GM23338 (cell line): ENCODE measurements at regions not wholly inside any gene's neighbourhood (a gene's known extent, or its start where the extent isn't known, plus 50 kb on each side); places are given as distances from the start of the nearest gene placed in this dataset.

Experiments used
- ATAC-seq: fragments of 200-7000 bp; cut with Tn5 transposase; 3 replicates; pipeline ENCODE4 v1.9.1; 2020
- DNase-seq: peaks from one replicate; pipeline ENCODE4 v3.0.0-alpha.2; 2015; ENCODE audit warnings: low spot score
- H2AFZ ChIP-seq: fragments of 200-600 bp; sonication (generic); 2 replicates; pipeline ENCODE4 v1.8.0; 2016; ENCODE audit warnings: antibody characterized with exemption, mild to moderate bottlenecking, moderate library complexity
- H3F3A ChIP-seq: fragments of 200-600 bp; sonication (generic); replicated peaks from 2 replicates; pipeline ENCODE4 v1.8.0; 2017; ENCODE audit warnings: antibody characterized with exemption, mixed run types, low read depth
- H3K27ac ChIP-seq: fragments of 200-600 bp; sonication (generic); 2 replicates; pipeline ENCODE4 v1.6.1; 2016; ENCODE audit warnings: low read depth
- H3K27me3 ChIP-seq: fragments of 200-600 bp; sonication (generic); 2 replicates; pipeline ENCODE4 v1.8.0; 2016; ENCODE audit warnings: mild to moderate bottlenecking, mixed run types, moderate library complexity; ENCODE audit not compliant: insufficient read depth
- H3K36me3 ChIP-seq: fragments of 200-600 bp; sonication (generic); 2 replicates; pipeline ENCODE4 v1.8.0; 2016; ENCODE audit warnings: mild to moderate bottlenecking; ENCODE audit not compliant: insufficient read depth
- H3K4me1 ChIP-seq: fragments of 200-600 bp; sonication (generic); 2 replicates; pipeline ENCODE4 v1.8.0; 2016; ENCODE audit warnings: mild to moderate bottlenecking, moderate library complexity; ENCODE audit not compliant: insufficient read depth
- H3K4me2 ChIP-seq: fragments of 200-600 bp; sonication (generic); 2 replicates; pipeline ENCODE4 v1.7.1; 2017; ENCODE audit warnings: mixed run types
- H3K4me3 ChIP-seq: fragments of 200-600 bp; sonication (generic); 2 replicates; pipeline ENCODE4 v1.6.1; 2016; ENCODE audit warnings: mixed run types
- H3K79me2 ChIP-seq: fragments of 200-600 bp; sonication (generic); replicated peaks from 2 replicates; pipeline ENCODE4 v1.8.0; 2017; ENCODE audit warnings: mild to moderate bottlenecking; ENCODE audit not compliant: insufficient read depth
- H3K9me2 ChIP-seq: fragments of 200-600 bp; sonication (generic); 2 replicates; pipeline ENCODE4 v1.8.0; 2017; ENCODE audit not compliant: insufficient read depth
- H4K20me1 ChIP-seq: fragments of 200-600 bp; sonication (generic); replicated peaks from 2 replicates; pipeline ENCODE4 v1.8.0; 2017; ENCODE audit warnings: mild to moderate bottlenecking; ENCODE audit not compliant: insufficient read depth
- H3K27ac Mint-ChIP-seq: 2 replicates; pipeline ENCODE4 v1.8.0; 2020; ENCODE audit warnings: inconsistent platforms, mild to moderate bottlenecking, moderate library complexity, mixed read lengths
- H3K27me3 Mint-ChIP-seq: 3 replicates; pipeline ENCODE4 v1.8.0; 2022; ENCODE audit warnings: low read depth, mild to moderate bottlenecking, moderate library complexity, mixed read lengths, inconsistent platforms; ENCODE audit not compliant: insufficient read depth, poor library complexity
- H3K36me3 Mint-ChIP-seq: 3 replicates; pipeline ENCODE4 v1.8.0; 2021; ENCODE audit warnings: low read depth, mild to moderate bottlenecking, inconsistent platforms, moderate library complexity, mixed read lengths
- H3K4me1 Mint-ChIP-seq: 3 replicates; pipeline ENCODE4 v1.8.0; 2020; ENCODE audit warnings: mild to moderate bottlenecking, inconsistent platforms, mixed read lengths
- H3K4me3 Mint-ChIP-seq: 3 replicates; pipeline ENCODE4 v1.8.0; 2021; ENCODE audit warnings: moderate library complexity, mild to moderate bottlenecking, inconsistent platforms, mixed read lengths
- H3K9me3 Mint-ChIP-seq: 3 replicates; pipeline ENCODE4 v1.8.0; 2020; ENCODE audit warnings: moderate library complexity, mild to moderate bottlenecking, inconsistent platforms, mixed read lengths
- CREB1 ChIP-seq: fragments of 250-450 bp; sonication (Bioruptor Pico); IDR thresholded peaks from 2 replicates; pipeline ENCODE4 v1.5.0; 2020; ENCODE audit warnings: low read depth, mild to moderate bottlenecking, moderate library complexity
- CTCF ChIP-seq, 2 experiments: fragments of 200-600 bp in 1 of 2; sonication (generic) in 1 of 2; conservative IDR thresholded peaks; 2 replicates each; pipeline versions ENCODE4 v1.5.1 to v1.6.1; 2016 to 2017; ENCODE audit warnings: antibody characterized with exemption in 2 of 2, low read depth in 2 of 2, mild to moderate bottlenecking in 2 of 2, moderate library complexity in 1 of 2
- ETS1 ChIP-seq: IDR thresholded peaks from 2 replicates; pipeline ENCODE4 v1.6.1; 2016; ENCODE audit warnings: antibody characterized with exemption
- EZH2 ChIP-seq: fragments of 200-600 bp; sonication (generic); IDR thresholded peaks from one replicate; pipeline ENCODE4 v1.8.0; 2017; ENCODE audit warnings: antibody characterized with exemption, mild to moderate bottlenecking, low read depth; ENCODE audit not compliant: unreplicated experiment
- EZH2phosphoT487 ChIP-seq: fragments of 200-600 bp; sonication (generic); IDR thresholded peaks from one replicate; pipeline ENCODE4 v1.8.1; 2018; ENCODE audit warnings: antibody characterized with exemption; ENCODE audit not compliant: unreplicated experiment
- JUNB ChIP-seq: IDR thresholded peaks from one replicate; pipeline ENCODE4 v1.6.1; 2016; ENCODE audit warnings: antibody characterized with exemption; ENCODE audit not compliant: unreplicated experiment
- NANOG ChIP-seq: IDR thresholded peaks from 2 replicates; pipeline ENCODE4 v1.6.1; 2016; ENCODE audit warnings: antibody characterized with exemption, borderline replicate concordance
- STAT1 ChIP-seq: IDR thresholded peaks from one replicate; pipeline ENCODE4 v1.6.1; 2016; ENCODE audit warnings: antibody characterized with exemption; ENCODE audit not compliant: unreplicated experiment
- ZNF114 ChIP-seq: fragments of 250-450 bp; sonication (Bioruptor Pico); IDR thresholded peaks from 2 replicates; pipeline ENCODE4 v1.5.0; 2020; ENCODE audit warnings: mild to moderate bottlenecking, moderate library complexity
- ZNF331 ChIP-seq: fragments of 250-450 bp; sonication (Bioruptor Pico); IDR thresholded peaks from 2 replicates; pipeline ENCODE4 v1.5.0; 2020; ENCODE audit warnings: low read depth, mild to moderate bottlenecking, moderate library complexity
- TF ChIP-seq, protein P1 (sequence below): fragments of 250-450 bp; sonication (Bioruptor Pico); IDR thresholded peaks from 2 replicates; pipeline ENCODE4 v1.5.0; 2020; ENCODE audit warnings: mild to moderate bottlenecking, moderate library complexity

GRCh38 chr1:95431235-95431634 is 197.2 kb downstream of the RWDD3 start (continued):
- TF ChIP-seq, protein P1, sequence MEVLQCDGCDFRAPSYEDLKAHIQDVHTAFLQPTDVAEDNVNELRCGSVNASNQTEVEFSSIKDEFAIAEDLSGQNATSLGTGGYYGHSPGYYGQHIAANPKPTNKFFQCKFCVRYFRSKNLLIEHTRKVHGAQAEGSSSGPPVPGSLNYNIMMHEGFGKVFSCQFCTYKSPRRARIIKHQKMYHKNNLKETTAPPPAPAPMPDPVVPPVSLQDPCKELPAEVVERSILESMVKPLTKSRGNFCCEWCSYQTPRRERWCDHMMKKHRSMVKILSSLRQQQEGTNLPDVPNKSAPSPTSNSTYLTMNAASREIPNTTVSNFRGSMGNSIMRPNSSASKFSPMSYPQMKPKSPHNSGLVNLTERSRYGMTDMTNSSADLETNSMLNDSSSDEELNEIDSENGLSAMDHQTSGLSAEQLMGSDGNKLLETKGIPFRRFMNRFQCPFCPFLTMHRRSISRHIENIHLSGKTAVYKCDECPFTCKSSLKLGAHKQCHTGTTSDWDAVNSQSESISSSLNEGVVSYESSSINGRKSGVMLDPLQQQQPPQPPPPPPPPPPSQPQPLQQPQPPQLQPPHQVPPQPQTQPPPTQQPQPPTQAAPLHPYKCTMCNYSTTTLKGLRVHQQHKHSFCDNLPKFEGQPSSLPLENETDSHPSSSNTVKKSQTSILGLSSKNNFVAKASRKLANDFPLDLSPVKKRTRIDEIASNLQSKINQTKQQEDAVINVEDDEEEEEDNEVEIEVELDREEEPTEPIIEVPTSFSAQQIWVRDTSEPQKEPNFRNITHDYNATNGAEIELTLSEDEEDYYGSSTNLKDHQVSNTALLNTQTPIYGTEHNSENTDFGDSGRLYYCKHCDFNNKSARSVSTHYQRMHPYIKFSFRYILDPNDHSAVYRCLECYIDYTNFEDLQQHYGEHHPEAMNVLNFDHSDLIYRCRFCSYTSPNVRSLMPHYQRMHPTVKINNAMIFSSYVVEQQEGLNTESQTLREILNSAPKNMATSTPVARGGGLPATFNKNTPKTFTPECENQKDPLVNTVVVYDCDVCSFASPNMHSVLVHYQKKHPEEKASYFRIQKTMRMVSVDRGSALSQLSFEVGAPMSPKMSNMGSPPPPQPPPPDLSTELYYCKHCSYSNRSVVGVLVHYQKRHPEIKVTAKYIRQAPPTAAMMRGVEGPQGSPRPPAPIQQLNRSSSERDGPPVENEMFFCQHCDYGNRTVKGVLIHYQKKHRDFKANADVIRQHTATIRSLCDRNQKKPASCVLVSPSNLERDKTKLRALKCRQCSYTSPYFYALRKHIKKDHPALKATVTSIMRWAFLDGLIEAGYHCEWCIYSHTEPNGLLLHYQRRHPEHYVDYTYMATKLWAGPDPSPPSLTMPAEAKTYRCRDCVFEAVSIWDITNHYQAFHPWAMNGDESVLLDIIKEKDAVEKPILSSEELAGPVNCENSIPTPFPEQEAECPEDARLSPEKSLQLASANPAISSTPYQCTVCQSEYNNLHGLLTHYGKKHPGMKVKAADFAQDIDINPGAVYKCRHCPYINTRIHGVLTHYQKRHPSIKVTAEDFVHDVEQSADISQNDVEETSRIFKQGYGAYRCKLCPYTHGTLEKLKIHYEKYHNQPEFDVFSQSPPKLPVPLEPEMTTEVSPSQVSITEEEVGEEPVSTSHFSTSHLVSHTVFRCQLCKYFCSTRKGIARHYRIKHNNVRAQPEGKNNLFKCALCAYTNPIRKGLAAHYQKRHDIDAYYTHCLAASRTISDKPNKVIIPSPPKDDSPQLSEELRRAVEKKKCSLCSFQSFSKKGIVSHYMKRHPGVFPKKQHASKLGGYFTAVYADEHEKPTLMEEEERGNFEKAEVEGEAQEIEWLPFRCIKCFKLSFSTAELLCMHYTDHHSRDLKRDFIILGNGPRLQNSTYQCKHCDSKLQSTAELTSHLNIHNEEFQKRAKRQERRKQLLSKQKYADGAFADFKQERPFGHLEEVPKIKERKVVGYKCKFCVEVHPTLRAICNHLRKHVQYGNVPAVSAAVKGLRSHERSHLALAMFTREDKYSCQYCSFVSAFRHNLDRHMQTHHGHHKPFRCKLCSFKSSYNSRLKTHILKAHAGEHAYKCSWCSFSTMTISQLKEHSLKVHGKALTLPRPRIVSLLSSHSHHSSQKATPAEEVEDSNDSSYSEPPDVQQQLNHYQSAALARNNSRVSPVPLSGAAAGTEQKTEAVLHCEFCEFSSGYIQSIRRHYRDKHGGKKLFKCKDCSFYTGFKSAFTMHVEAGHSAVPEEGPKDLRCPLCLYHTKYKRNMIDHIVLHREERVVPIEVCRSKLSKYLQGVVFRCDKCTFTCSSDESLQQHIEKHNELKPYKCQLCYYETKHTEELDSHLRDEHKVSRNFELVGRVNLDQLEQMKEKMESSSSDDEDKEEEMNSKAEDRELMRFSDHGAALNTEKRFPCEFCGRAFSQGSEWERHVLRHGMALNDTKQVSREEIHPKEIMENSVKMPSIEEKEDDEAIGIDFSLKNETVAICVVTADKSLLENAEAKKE, result no peak
- no peak for TF ChIP-seq STAT1
- no peak for TF ChIP-seq EZH2phosphoT487
- TF ChIP-seq EZH2, result no peak
- TF ChIP-seq NANOG, result no peak
- no peak for TF ChIP-seq CTCF (conservative IDR thresholded peaks at IDR 0.05; ENCODE audit: low read depth in 2 of 2)
- TF ChIP-seq ZNF114 (CRISPR knock-in tag), result no peak
- TF ChIP-seq JUNB, result no peak
- no peak for TF ChIP-seq CREB1 (CRISPR knock-in tag)

- no peak overlapping the region for H3K4me2 ChIP-seq
- H3K4me1 Mint-ChIP-seq, result peaks cover 22% of the 10 kb centered on the region
- H3K4me3 Mint-ChIP-seq, result no peak overlapping the region
- 0 out of 2 replicates have a peak overlapping the region, but pooled peaks have one; percentile 74 for H2AFZ ChIP-seq
- no peaks in the 10 kb centered on the region for H3K27me3 Mint-ChIP-seq
- no peak overlapping the region for H3K27ac Mint-ChIP-seq
- no peak overlapping the region for H3K4me3 ChIP-seq
- no peaks in the 10 kb centered on the region for H3K79me2 ChIP-seq
- peaks cover 25% of the 10 kb centered on the region for H3K4me1 ChIP-seq
- no peaks in the 10 kb centered on the region for H3K36me3 ChIP-seq
- no peaks in the 10 kb centered on the region for H3F3A ChIP-seq
- no peaks in the 10 kb centered on the region for H4K20me1 ChIP-seq
- H3K27ac ChIP-seq, result no peak overlapping the region
- H3K9me3 Mint-ChIP-seq, result no peaks in the 10 kb centered on the region
- H3K9me2 ChIP-seq, result no peaks in the 10 kb centered on the region
- DNase-seq (no peak), ATAC-seq (no peak)
- no peaks in the 10 kb centered on the region for H3K27me3 ChIP-seq
- H3K36me3 Mint-ChIP-seq, result no peaks in the 10 kb centered on the region
- TF ChIP-seq ETS1, result no peak
- TF ChIP-seq ZNF331 (CRISPR knock-in tag), result no peak
- TF ChIP-seq CTCF (conservative IDR thresholded peaks at IDR 0.05; ENCODE audit: low read depth in 2 of 2), result no peak
Observed at GRCh38 chr1:95435611-95436010, 201.6 kb downstream of the RWDD3 start.
